A549 (cell line): ENCODE measurements at regions not wholly inside any gene's neighbourhood (a gene's known extent, or its start where the extent isn't known, plus 50 kb on each side); places are given as distances from the start of the nearest gene placed in this dataset.
A peak's percentile ranks its signal among the peaks of the same experiment; 100 is the strongest.

ENCODE experiments used
- ATAC-seq, 2 experiments: fragments of 200-7000 bp in 1 of 2; fragments of >200 bp in 1 of 2; cut with Nextera tagmentation in 1 of 2; cut with Tn5 transposase in 1 of 2; 3 replicates each; pipeline versions ENCODE4 v1.8.0 to v1.9.1; 2018 to 2020; ENCODE audit warnings: mild to moderate bottlenecking in 1 of 2, moderate library complexity in 1 of 2
- CTCF ChIA-PET: fragments of 300-600 bp; sonication (Branson Sonifier 250); formaldehyde crosslinking; extraction: SDS; loops from one replicate; lab custom pipeline; 2021; ENCODE audit warnings: antibody characterized with exemption, inconsistent platforms; lab: Yijun Ruan, JAX
- POLR2A ChIA-PET: fragments of 350-600 bp; formaldehyde crosslinking; extraction: SDS; loops from one replicate; lab custom pipeline; 2021; ENCODE audit warnings: antibody characterized with exemption, inconsistent platforms; lab: Yijun Ruan, JAX
- DNase-seq, 2 experiments: peaks; one replicate each; pipeline versions ENCODE4 v3.0.0 to v3.0.0-alpha.2; 2011 to 2016; ENCODE audit warnings: low read depth in 1 of 2, low spot score in 1 of 2
- FAIRE-seq: peaks from 2 replicates; lab custom pipeline; 2011; peaks lifted over from hg19 to GRCh38; lab: Jason Lieb, UNC
- H3K27ac ChIP-seq, 2 experiments: fragments of >200 bp; sonication (Bioruptor Twin); formaldehyde crosslinking; 3 replicates each; pipeline ENCODE4 v1.5.1; 2016 to 2017
- H3K4me1 ChIP-seq: fragments of >200 bp; sonication (Bioruptor Twin); formaldehyde crosslinking; 3 replicates; pipeline ENCODE4 v1.6.1; 2016
- H3K4me2 ChIP-seq: fragments of >200 bp; sonication (Bioruptor Twin); formaldehyde crosslinking; 3 replicates; pipeline ENCODE4 v1.6.1; 2016
- H3K4me3 ChIP-seq: fragments of >200 bp; sonication (Bioruptor Twin); formaldehyde crosslinking; 3 replicates; pipeline ENCODE4 v1.5.1; 2016
- H3K9me3 ChIP-seq: fragments of >200 bp; sonication (Bioruptor Twin); formaldehyde crosslinking; 3 replicates; pipeline ENCODE4 v1.6.1; 2016
- CBX2 ChIP-seq: fragments of 200-600 bp; sonication (generic); IDR thresholded peaks from 2 replicates; pipeline ENCODE4 v1.6.1; 2016; ENCODE audit warnings: low read depth, mild to moderate bottlenecking, borderline replicate concordance
- E2F6 ChIP-seq: IDR thresholded peaks from 2 replicates; pipeline ENCODE4 v1.6.1; 2012; ENCODE audit warnings: low read depth, borderline replicate concordance
- EHMT2 ChIP-seq: fragments of 200-600 bp; sonication (generic); IDR thresholded peaks from 2 replicates; pipeline ENCODE4 v1.6.1; 2016; ENCODE audit warnings: antibody characterized with exemption, low read depth, mild to moderate bottlenecking, moderate library complexity
- FOXS1 ChIP-seq: fragments of 250-450 bp; sonication (Bioruptor Pico); IDR thresholded peaks from 2 replicates; pipeline ENCODE4 v1.5.0; 2020; ENCODE audit warnings: mild to moderate bottlenecking, moderate library complexity
- GATA3 ChIP-seq: IDR thresholded peaks from 2 replicates; pipeline ENCODE4 v1.6.1; 2012; ENCODE audit warnings: borderline replicate concordance
- HDAC2 ChIP-seq: fragments of 200-600 bp; sonication (generic); IDR thresholded peaks from 2 replicates; pipeline ENCODE4 v1.6.1; 2016
- HOXB13 ChIP-seq: fragments of 250-450 bp; sonication (Bioruptor Pico); IDR thresholded peaks from 2 replicates; pipeline ENCODE4 v1.5.0; 2020; ENCODE audit warnings: low read depth, mild to moderate bottlenecking, moderate library complexity
- MAX ChIP-seq: IDR thresholded peaks from 2 replicates; pipeline ENCODE4 v1.6.1; 2012
- MAZ ChIP-seq: fragments of 150-350 bp; IDR thresholded peaks from 2 replicates; pipeline ENCODE4 v1.6.1; 2014; ENCODE audit warnings: antibody characterized with exemption, low read depth, low read length, borderline replicate concordance
- NPAS2 ChIP-seq: fragments of 250-450 bp; sonication (Bioruptor Pico); IDR thresholded peaks from 2 replicates; pipeline ENCODE4 v1.8.0; 2022; ENCODE audit warnings: mild to moderate bottlenecking, moderate library complexity, borderline replicate concordance
- NR3C1 ChIP-seq: fragments of >200 bp; sonication (Bioruptor Twin); formaldehyde crosslinking; IDR thresholded peaks from 3 replicates; pipeline ENCODE4 v1.6.1; 2017
- POLR2A ChIP-seq: IDR thresholded peaks from 2 replicates; pipeline ENCODE4 v1.6.1; 2012; ENCODE audit warnings: mild to moderate bottlenecking, low read length
- RARB ChIP-seq: fragments of 250-450 bp; sonication (Bioruptor Pico); IDR thresholded peaks from 2 replicates; pipeline ENCODE4 v1.8.0; 2021; ENCODE audit warnings: mild to moderate bottlenecking, moderate library complexity
- TFCP2L1 ChIP-seq: fragments of 250-450 bp; sonication (Bioruptor Pico); IDR thresholded peaks from 2 replicates; pipeline ENCODE4 v1.5.0; 2021; ENCODE audit warnings: mild to moderate bottlenecking
- TP53 ChIP-seq: fragments of 250-450 bp; sonication (Bioruptor Pico); IDR thresholded peaks from 2 replicates; pipeline ENCODE4 v1.5.0; 2021; ENCODE audit warnings: mild to moderate bottlenecking, moderate library complexity
- USF2 ChIP-seq: fragments of 450-650 bp; IDR thresholded peaks from 2 replicates; pipeline ENCODE4 v1.6.1; 2014; ENCODE audit warnings: antibody characterized with exemption
- ZFP36 ChIP-seq: fragments of 450-650 bp; IDR thresholded peaks from 2 replicates; pipeline ENCODE4 v1.6.1; 2014; ENCODE audit warnings: borderline replicate concordance; ENCODE audit not compliant: partially characterized antibody
- WGBS: methylation state at CpG from one replicate; pipeline ENCODE4 v1.1.6; 2017; ENCODE audit errors: missing lambda C conversion rate; 5-methylcytosine and 5-hydroxymethylcytosine counted together
- TF ChIP-seq, protein P1 (sequence below): fragments of 250-450 bp; sonication (Bioruptor Pico); IDR thresholded peaks from 2 replicates; pipeline ENCODE4 v1.5.0; 2020; ENCODE audit warnings: low read depth, mild to moderate bottlenecking, moderate library complexity
- TF ChIP-seq, protein P2 (sequence below): fragments of >200 bp; sonication (Bioruptor Twin); formaldehyde crosslinking; IDR thresholded peaks from 3 replicates; pipeline ENCODE4 v1.6.1; 2016
- TF ChIP-seq, protein P3 (sequence below): fragments of >200 bp; sonication (Bioruptor Twin); formaldehyde crosslinking; IDR thresholded peaks from 3 replicates; pipeline ENCODE4 v1.5.1; 2016

DNA sequence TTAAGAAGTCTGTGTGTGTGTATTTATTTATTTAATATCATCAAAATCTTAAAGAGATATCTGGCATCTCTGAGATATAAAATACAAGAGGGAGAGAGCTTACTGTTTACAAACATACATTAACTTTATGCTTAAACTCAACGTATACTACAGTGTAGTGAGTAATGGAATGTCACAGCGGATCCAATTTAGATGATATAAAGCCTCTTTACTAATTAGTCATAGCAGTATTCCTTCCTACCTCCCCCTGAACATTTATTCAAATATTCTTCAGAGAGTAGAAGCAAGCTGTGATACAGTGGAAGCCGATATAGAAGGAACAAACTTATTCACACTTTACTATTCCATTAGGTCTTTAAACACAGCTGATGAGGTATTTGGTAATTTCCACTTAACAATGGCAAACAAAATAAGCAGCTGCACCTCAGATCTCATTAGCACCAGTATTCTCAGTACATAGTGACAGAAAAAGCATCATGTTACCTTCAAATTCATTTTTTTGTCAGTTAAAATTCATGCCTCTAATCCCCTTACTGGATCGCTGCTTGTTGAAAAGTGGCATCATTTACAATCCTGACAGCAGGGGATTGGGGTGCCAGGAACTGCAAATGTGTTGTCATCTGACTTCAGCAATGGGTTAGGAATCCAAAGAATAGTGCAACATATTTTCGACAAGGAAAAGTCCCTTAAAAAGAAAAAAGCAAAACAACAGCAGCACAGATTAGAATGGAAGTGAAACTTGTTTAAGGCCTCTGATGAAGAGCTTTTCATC, 658.7 kb upstream of the EPHA5 start:
- WGBS, result 78% methylated on average over 5 of the region's 5 CpGs
- H3K4me1 ChIP-seq, result no peaks in the 10 kb centered on the region
- no peak for TF ChIP-seq E2F6
- no peak for TF ChIP-seq MAX
- no peak for TF ChIP-seq POLR2A
- TF ChIP-seq TP53, result no peak
- TF ChIP-seq, all 56 proteins: peak for 0
- ChIA-PET POLR2A (no interaction called here), CTCF (no interaction called here)
- Histone ChIP-seq H3K4me2 (no peak overlapping the region), H3K9me3 (no peaks in the 10 kb centered on the region), H3K27ac (no peak overlapping the region), H3K4me3 (no peak overlapping the region)
- ATAC-seq (no peak), DNase-seq (no peak), FAIRE-seq (no peak)

- ATAC-seq (no peak), FAIRE-seq (no peak), DNase-seq (no peak)
- WGBS, result 48% methylated on average over 3 of the region's 3 CpGs
- Histone ChIP-seq H3K4me2 (no peak overlapping the region), H3K4me3 (no peak overlapping the region), H3K9me3 (no peaks in the 10 kb centered on the region), H3K27ac (no peak overlapping the region), H3K4me1 (no peaks in the 10 kb centered on the region)
- no peak for TF ChIP-seq EHMT2
- TF ChIP-seq ZFP36, result peak; percentile 42
- ChIA-PET CTCF (no interaction called here), POLR2A (no interaction called here)
These were observed 637.6 kb upstream of the EPHA5 start for GRCh38 chr4:66307641-66308438.

DNA sequence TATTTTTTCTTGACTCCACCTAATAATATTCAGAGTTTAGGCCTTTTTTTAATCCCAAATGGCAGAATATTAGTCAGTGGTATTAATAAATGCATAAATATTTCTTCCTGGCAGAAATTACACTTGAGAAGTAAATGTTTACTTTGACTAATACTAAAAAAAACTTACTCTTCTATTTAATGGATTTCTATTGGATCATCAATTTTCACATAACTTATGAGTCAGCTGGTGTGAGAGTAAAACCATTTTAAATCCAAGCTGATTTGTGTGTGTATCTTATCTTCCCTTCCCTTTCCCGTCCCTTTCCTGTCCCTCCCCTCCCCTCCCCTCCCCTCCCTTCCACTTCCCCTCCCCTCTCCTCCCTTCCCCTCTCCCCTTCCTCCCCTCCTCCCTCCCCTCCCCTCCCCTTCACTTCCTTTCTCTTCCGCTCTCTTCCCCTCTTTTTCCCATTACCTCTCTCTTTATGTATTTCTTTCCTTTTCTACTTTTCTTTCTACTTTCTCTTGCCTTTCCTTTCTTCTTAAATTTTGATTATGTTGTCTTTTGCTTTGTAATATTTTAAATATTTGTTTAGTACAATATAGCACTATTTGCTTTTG, 630.1 kb upstream of the EPHA5 start:
- Histone ChIP-seq H3K4me2 (no peak overlapping the region), H3K9me3 (no peaks in the 10 kb centered on the region), H3K4me3 (no peak overlapping the region), H3K4me1 (no peaks in the 10 kb centered on the region), H3K27ac (no peak overlapping the region)
- no peak for FAIRE-seq
- 13% methylated on average over 1 of the region's 2 CpGs for WGBS
- no peak for TF ChIP-seq NR3C1
- no peak for TF ChIP-seq HDAC2
- no peak for TF ChIP-seq USF2
- TF ChIP-seq, protein P1, sequence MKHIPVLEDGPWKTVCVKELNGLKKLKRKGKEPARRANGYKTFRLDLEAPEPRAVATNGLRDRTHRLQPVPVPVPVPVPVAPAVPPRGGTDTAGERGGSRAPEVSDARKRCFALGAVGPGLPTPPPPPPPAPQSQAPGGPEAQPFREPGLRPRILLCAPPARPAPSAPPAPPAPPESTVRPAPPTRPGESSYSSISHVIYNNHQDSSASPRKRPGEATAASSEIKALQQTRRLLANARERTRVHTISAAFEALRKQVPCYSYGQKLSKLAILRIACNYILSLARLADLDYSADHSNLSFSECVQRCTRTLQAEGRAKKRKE, result no peak
- TF ChIP-seq, protein P2, sequence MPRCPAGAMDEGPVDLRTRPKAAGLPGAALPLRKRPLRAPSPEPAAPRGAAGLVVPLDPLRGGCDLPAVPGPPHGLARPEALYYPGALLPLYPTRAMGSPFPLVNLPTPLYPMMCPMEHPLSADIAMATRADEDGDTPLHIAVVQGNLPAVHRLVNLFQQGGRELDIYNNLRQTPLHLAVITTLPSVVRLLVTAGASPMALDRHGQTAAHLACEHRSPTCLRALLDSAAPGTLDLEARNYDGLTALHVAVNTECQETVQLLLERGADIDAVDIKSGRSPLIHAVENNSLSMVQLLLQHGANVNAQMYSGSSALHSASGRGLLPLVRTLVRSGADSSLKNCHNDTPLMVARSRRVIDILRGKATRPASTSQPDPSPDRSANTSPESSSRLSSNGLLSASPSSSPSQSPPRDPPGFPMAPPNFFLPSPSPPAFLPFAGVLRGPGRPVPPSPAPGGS, result no peak
- no peak for TF ChIP-seq RARB (CRISPR knock-in tag)
- TF ChIP-seq MAZ, result no peak
- no peak for TF ChIP-seq CBX2
- no peak for TF ChIP-seq GATA3
- TF ChIP-seq, protein P3, sequence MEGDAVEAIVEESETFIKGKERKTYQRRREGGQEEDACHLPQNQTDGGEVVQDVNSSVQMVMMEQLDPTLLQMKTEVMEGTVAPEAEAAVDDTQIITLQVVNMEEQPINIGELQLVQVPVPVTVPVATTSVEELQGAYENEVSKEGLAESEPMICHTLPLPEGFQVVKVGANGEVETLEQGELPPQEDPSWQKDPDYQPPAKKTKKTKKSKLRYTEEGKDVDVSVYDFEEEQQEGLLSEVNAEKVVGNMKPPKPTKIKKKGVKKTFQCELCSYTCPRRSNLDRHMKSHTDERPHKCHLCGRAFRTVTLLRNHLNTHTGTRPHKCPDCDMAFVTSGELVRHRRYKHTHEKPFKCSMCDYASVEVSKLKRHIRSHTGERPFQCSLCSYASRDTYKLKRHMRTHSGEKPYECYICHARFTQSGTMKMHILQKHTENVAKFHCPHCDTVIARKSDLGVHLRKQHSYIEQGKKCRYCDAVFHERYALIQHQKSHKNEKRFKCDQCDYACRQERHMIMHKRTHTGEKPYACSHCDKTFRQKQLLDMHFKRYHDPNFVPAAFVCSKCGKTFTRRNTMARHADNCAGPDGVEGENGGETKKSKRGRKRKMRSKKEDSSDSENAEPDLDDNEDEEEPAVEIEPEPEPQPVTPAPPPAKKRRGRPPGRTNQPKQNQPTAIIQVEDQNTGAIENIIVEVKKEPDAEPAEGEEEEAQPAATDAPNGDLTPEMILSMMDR, result no peak
- no peak for TF ChIP-seq TFCP2L1
- TF ChIP-seq E2F6, result no peak
- no peak for TF ChIP-seq FOXS1 (CRISPR knock-in tag)
- no peak for TF ChIP-seq HOXB13 (CRISPR knock-in tag)
- no peak for TF ChIP-seq NPAS2
- no peak for DNase-seq
- ChIA-PET CTCF (no interaction called here), POLR2A (no interaction called here)
- ATAC-seq, result no peak
